WTC11 (cell line): ENCODE measurements at regions not wholly inside any gene's neighbourhood (a gene's known extent, or its start where the extent isn't known, plus 50 kb on each side); places are given as distances from the start of the nearest gene placed in this dataset.

Experiments
- CTCF ChIP-seq: fragments of 200-600 bp; IDR thresholded peaks from 2 replicates; pipeline ENCODE4 v1.8.0; 2022; ENCODE audit warnings: antibody characterized with exemption
- MXD4 ChIP-seq: fragments of 250-450 bp; sonication (Bioruptor Pico); IDR thresholded peaks from 2 replicates; pipeline ENCODE4 v1.8.0; 2021; ENCODE audit warnings: mild to moderate bottlenecking, moderate library complexity, borderline replicate concordance
- SP1 ChIP-seq: sonication (generic); formaldehyde crosslinking; conservative IDR thresholded peaks from 2 replicates; pipeline ENCODE4 v1.8.1; 2022; ENCODE audit warnings: missing genetic modification reagents
- ZNF219 ChIP-seq: sonication (generic); formaldehyde crosslinking; IDR thresholded peaks from 2 replicates; pipeline ENCODE4 v1.8.0; 2023; ENCODE audit warnings: missing genetic modification reagents, mild to moderate bottlenecking, borderline replicate concordance

GRCh38 chr1:228975238-228975907 is 240.1 kb downstream of the RHOU start:
- TF ChIP-seq SP1 (CRISPR knock-in tag) (no peak), ZNF219 (no peak), CTCF (no peak), MXD4 (no peak)
